Astrocyte (in vitro differentiated cells and primary cell): ENCODE measurements at regions not wholly inside any gene's neighbourhood (a gene's known extent, or its start where the extent isn't known, plus 50 kb on each side); places are given as distances from the start of the nearest gene placed in this dataset.

Source experiments
- EZH2 ChIP-seq: IDR thresholded peaks from 2 replicates; pipeline ENCODE4 v1.6.1; 2012; ENCODE audit warnings: mild to moderate bottlenecking, low read length, inconsistent platforms; ENCODE audit not compliant: insufficient read depth
- TF ChIP-seq, protein P1 (sequence below): IDR thresholded peaks from 2 replicates; pipeline ENCODE4 v1.5.1; 2011; ENCODE audit warnings: low read depth, mild to moderate bottlenecking, inconsistent platforms, low read length, moderate library complexity; ENCODE audit not compliant: insufficient read depth

DNA sequence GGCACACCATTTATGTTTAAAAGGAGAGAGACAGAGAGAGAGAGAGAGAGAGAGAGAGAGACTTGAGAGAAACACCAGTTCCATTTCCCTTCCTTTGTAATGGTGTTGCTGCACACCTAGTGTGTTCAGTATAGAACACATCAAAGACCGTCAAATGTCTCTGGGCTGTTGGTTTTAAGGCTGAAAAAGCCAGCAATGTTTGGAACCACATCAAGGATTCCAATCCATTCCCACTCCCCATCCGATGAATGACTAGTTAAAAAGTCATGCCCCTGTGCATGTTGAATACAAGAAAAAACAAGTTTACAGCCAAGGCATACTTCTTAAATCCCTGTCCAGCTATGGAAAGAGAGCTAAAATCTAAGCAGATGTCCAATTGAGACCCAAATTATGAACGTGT is 83.0 kb upstream of the IFNE start:
- TF ChIP-seq, protein P1, sequence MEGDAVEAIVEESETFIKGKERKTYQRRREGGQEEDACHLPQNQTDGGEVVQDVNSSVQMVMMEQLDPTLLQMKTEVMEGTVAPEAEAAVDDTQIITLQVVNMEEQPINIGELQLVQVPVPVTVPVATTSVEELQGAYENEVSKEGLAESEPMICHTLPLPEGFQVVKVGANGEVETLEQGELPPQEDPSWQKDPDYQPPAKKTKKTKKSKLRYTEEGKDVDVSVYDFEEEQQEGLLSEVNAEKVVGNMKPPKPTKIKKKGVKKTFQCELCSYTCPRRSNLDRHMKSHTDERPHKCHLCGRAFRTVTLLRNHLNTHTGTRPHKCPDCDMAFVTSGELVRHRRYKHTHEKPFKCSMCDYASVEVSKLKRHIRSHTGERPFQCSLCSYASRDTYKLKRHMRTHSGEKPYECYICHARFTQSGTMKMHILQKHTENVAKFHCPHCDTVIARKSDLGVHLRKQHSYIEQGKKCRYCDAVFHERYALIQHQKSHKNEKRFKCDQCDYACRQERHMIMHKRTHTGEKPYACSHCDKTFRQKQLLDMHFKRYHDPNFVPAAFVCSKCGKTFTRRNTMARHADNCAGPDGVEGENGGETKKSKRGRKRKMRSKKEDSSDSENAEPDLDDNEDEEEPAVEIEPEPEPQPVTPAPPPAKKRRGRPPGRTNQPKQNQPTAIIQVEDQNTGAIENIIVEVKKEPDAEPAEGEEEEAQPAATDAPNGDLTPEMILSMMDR, result no peak
- no peak for TF ChIP-seq EZH2
